CD4-positive, alpha-beta T cell treated with Interferon gamma for 1 hour (primary cell): ENCODE measurements at regions not wholly inside any gene's neighbourhood (a gene's known extent, or its start where the extent isn't known, plus 50 kb on each side); places are given as distances from the start of the nearest gene placed in this dataset.

ENCODE experiments used
- DNase-seq: peaks from one replicate; pipeline ENCODE4 v3.0.0-alpha.2; 2020

DNA sequence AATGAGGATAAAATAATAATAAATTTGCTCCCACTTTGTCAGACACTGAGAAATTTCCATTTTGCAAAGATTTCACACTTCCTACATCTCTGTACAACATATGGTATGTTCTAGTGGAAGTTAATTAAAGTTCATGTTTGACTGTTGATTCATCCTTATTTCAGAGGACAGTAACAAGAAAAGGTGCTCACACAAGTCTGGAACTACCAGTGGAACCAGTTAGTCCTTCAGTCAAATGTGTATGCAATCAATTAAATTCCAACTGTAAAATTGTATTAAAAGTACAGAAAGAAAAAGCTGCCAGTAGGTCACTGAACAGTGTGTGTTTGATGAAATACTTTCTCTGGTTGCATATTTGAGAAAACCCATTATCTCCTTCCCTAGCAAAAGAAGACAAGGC lies 496.0 kb upstream of the PKN2 start:
- DNase-seq = no peak

DNA sequence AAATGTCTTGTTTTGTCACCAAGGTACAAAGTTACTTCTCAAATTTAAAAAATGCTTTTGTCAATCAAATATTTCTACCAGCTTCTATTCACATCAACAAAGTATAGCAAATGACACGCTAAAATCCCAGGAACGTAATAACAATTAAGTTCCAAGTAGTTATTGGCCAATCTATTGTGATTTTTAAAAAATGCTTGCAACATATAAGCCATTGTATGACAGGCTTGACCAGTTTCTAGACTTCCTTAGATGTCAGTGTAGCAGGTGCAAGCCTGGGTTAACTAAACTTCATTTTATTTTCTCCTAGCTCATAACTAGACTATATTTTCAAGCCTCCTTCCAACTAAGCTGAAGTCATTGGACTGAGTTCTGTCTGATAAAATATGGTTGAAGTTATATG lies 494.5 kb upstream of the PKN2 start:
- DNase-seq = no peak

DNA sequence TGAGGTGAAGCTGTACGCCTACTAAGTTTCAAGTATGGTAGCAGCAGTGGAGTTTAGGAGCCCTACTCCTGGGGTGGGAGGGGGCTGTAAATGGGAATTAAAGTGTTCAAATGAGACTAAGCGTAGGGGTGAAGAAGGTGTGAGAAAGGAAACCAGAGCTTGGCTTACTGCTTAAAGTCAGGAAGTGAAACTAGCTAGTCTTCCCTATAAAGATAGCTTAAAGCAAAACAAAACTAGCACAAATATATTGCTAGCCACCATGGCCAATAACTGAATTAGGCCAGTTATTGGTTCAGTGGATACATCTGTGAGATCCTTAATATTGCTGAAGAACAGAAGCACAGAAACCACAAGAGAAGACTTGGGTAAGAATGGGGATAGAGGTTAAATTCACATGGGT lies 492.2 kb upstream of the PKN2 start:
- no peak for DNase-seq

DNA sequence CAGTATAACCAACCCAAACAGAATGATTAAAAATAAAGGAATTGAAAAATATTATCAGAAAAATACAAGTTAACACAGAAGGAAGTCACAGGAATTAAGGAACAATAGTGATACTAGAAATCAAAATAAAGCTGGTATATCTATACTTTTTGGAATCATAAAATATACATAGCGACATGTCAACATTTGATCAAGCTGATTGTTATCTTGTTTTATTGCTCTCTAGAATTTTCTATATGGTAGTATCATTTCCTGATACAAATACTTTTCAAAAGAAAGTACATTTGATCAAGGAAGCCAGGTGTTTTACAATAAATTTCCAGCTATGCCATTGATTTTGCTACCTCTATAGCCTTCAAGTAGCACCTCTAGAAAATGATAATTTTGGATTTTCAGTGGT lies 489.5 kb upstream of the PKN2 start:
- no peak for DNase-seq

DNA sequence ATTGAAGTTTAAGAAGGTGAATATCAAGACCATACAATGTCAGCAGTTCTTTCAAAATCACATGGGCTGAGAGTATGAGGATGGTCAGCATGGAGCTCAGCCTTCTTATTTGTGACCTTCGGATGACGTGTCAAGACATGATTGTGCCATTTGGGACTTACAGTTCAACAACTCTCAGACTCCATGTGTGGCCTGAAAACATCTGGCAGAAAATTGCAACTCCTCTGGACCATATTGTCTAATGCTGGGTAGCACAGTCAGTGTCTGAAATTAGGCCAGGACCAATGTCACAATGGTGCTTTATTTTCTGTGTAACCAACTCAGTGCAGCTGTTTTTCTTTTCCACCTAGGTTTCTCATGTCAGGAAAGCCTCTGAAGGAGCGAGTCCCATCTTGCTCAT lies 483.5 kb upstream of the PKN2 start:
- DNase-seq = no peak

DNA sequence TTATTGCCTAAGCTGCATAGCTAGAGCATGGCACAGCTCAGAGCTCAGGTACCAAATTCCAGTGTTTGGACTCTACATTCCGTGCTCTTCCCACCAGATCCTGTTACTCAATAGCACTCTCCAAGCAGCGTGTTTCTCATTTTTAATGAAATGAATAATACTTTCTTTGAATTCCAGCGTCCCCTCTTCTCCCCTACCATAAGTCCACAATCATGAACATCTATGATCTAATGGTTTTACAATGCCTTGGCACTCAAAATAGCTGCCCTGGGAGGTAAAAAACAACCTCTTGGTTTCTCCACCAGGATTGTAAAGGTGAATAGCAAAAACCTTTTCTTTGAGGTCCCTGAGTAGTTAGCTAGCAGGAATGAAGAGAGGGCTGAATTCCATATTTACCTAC lies 480.0 kb upstream of the PKN2 start:
- no peak for DNase-seq

DNA sequence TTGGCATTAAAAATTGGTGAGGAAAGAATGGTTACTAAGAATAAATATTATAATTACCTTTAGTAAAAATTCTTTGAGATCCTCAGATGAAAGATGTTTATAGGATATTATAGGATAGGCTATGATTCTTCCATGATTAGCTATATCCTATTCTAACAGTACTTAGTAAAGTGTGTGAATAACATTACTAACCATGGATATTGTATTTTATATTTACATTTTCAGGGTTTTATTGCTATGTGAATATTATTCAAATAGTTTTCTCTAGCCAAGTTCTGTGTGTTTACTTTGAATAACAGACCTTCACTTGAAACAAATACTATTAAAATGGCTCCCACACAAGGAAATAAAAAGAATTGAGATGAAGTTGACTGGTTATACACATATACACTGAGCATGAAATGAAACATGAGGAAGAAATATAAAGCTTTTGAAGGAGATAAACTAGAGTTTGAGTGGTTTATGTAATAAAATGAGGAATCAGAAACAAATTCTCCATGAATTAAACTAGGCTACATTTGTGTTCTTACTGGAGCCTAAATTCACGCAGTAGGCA lies 479.4 kb upstream of the PKN2 start:
- no peak for DNase-seq

DNA sequence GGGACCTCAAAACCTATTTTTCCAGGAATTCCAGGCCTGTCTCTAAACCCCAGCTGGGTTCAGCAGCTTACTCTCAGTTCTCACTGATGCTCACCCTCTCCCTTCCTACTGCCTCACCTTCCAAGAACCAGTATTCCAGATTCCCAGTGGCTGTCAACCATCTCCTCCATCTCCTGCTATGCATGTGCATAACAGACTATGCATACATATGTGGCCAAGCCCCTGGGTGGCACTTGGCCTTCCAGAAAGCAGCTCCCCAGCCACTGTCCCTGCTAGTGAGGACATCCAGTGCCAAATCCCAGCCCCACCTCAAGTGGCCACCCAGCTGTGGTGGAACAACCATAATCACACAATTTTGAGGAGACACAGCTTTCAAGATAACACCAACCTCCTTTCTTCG lies 475.7 kb upstream of the PKN2 start:
- DNase-seq = no peak

DNA sequence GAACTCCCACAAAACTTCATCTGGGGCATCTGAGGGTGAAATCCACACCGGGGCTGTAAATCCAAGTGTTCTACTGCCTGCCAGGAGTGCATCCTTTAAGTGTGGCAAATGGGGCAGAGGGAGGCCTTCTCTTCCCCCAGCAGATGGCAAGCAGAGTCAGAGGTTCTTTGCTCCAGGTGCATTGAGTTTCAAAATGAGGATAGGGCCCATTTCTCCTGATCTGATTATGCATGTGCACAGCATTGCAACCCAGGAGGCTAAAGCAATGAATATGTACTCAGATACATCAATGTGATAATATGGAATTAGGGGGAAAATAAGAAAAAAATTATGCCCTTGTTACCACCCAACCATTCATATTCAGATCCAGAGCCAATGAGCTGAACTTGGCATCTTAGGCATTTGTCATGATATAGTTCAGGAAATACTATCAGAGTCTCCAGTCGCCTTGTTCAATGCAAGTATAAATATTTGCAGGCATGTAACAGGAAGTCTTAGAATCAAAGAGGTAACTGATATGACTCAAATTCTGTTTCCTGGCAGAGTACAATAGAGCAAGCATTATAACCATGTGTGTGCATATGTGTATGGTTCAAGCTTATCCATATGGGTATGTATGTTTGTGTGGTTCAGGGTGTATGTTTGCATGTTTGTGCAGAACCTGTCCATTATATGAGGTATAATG lies 473.8 kb upstream of the PKN2 start:
- DNase-seq = no peak

DNA sequence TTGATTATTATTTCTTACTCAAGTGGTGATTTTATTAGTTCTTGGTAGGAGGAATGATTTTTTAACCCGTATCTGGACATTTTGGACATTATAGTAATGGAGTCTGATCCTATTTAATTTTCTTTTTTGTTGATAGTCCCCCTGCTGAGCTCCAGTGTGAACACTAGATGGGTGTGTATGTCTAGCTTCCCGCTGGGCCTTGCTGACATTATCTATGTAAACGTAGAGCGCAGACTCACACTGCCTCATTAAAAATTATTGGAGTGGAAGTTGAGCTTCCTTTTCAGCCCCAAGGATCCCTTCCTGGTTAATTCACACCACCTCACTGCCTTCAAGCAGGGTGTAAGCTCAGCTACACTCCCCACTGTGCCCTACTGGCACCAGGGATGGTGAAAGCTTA lies 467.6 kb upstream of the PKN2 start:
- no peak for DNase-seq

DNA sequence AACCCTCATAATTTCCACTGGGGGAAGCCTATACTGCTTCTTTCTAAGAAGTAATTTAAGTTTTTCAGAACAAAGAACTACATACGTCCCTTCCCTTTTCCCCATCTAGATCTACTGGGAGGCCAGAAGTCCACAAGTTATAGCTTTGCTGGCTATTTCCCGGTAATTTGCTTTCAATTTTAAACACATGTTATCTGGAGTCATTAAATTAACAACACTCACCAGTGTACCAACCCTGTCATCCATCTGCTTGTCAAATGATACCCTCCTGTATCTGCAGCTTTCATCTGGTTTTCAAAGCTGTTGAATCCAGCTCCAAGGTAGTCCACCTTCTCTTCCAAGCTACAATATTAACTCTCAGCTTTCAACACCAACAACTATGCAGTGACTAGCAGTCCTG lies 466.7 kb upstream of the PKN2 start:
- no peak for DNase-seq

DNA sequence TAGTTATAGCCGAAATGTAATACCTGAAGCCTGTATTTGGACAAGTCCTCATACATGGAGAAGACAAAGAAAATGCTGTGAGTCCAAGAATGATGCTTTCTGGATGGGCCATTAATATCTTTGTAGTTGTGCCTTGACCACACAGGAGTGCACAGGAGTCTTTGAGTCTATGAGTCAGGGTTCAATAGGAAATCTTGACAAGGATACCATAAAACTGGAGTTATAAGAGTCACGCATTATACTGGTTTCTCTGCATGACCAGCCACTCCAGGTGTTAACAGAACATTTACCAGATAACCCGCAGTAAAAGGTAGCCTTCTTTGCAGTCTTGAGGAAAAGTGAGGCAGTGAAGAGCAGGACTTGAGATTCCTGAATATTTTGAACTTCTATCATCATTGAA lies 464.6 kb upstream of the PKN2 start:
- no peak for DNase-seq

DNA sequence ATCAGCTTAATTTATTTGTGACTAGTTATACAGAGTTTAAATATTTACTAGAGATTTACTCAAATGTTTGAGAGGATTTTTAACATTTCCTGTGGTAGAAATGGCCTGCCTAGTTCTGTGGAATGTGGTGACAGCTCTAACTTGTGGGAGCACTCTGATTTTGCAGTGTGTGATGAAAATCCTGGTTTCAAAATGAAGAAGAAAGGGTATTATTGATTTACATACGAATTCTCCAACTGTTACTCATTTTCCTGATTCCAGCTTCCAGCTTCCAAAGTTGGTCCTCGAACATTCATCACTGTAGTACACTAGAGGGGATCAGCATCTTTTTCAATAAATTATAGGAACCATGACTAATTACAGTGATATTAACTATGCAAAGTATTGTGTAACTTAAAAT lies 462.7 kb upstream of the PKN2 start:
- no peak for DNase-seq

DNA sequence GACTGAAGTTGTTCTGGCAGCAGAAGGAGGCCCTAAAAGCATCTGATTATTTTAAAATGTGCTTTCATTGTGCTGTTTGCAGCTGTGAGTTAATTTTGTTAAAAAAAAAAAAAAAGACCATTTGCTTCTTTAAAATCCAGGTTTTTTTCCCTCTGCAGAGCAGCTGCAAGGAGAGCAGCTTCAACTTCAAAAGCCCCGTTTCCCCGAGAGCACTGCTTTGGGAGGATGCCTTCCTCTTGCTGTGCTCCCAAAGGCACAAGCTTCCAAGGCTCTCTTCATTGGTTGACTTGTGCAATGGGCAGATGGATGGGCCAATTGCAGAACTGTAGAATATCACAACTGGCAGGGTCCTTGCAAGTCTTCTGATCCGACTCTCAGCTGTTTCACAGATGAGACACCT lies 459.2 kb upstream of the PKN2 start:
- DNase-seq = no peak

DNA sequence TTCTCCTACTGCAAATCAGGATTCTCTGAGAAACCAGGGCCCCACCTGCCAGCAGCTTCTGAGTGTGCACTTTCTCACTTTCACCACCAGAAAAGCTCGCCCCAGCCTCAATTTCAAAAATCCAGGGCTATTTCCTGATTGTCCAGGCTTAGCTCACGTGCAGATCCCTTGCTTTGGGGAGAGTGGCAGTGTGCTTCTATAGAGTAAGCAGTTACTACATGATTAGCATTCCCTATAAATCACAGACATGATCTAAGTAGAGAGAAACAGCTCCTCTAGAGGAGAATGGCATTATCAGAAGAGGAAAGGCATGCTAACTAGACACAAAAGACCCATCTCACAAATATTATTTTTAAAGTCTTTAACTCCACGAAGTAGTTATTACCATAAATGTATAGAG lies 456.0 kb upstream of the PKN2 start:
- DNase-seq = no peak

DNA sequence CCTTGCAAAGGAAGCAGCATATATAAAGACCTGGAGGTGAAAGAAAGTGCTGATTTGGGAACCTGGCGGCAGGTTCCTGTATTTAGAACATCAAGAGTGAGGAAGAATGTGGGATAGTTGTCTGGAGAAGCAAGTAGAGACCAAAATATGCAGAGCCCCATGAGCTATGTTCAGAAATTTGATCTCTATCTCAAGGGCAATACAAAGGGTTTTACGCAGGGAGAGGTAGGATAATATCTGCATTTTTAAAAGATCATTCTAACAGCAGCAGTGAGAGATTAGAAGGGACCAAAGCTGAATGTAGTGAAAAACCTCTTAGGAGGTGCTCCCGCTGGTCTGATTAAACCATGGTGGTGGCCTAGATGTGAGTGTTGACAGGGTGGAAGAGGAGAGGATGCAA lies 453.9 kb upstream of the PKN2 start:
- no peak for DNase-seq

DNA sequence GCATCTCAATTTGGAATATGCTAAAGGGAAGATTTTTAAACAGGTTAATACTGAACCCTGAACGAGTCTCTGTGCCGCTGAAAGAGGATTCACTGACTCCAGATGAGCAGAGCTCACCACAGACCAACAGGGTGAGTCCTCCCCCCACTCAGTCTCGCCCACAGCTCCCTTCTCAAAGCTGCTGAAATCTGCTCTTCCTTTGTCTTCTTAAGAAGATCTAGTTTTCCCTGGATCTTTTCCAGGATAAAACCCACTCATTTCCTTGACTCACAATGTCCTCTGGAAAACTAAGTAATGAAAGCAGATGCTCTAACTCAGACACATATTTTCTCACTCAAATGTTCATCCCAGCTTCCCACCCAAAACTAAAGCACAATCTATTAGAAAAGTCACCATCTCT lies 447.0 kb upstream of the PKN2 start:
- DNase-seq = no peak

DNA sequence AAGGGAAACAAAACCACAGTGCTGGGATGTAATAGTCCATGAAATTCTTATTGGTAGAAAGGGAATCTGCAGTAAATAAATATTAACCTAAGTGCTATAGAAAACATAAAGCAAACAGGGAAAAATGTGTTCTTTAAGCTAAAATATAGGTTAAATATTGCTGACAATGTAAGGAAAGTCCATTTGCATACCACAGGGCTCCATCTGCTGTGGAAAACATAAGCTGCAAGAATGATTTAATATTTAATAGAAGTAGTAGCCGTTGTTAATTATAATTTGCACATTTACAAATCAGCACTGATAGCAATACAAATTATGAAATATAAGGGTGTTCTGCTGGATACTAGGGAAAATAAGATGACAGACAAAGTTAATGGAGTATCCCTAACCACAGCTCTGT lies 444.9 kb upstream of the PKN2 start:
- no peak for DNase-seq

DNA sequence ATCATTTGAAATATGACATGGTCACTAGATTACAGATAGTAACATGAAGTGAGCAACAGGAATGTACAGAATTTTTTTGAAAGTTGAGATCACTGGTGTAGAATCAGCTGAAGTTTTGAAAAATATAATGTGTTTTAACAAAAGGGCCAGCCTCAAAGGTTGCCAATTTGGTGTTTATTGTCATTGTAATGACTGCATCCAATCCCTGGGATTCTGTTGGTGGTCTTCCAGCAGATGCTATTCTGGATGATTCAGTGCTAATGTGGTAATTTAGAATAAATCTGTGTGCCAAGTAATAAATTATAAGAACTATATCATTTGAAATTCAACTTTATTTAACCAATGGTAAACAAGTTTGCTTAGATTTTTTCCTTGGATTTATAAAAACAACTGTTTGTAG lies 436.4 kb upstream of the PKN2 start:
- no peak for DNase-seq

DNA sequence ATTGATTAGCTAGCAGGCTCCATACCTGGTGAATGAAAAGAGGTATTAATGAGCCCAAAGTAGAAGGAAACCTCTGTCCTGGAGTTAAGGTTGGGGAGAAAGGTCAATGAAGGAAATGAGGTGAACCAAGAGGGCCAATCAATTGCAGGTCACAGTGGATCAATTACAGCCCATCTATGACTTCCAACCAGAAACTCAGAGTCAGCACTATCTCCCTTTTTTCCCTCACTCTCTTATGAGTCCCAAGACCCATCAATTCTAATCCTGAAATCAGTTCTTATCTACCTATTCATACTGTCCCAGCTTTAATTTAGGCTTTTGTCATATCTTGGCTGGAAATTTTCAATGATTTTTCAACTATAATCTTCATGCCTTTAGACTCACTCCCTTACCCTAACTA lies 433.2 kb upstream of the PKN2 start:
- DNase-seq = no peak

DNA sequence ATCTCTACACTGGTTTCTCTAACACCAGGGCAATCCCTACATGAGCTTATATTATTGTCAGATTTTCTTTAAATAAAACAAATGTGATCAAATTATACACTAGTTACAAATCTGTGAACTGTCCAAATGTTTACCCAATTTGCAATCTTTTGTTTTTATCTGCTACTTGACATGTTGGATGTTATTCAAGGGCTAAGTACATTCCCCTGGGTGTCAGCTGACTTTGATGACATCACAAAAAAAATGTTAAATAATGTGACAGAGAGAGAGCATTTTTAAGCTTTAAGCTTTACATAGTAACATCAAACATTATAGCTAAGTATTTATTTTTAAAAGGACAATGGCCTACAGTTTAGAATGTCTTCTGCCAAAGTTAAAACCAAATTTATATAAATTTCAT lies 431.3 kb upstream of the PKN2 start:
- DNase-seq = no peak

DNA sequence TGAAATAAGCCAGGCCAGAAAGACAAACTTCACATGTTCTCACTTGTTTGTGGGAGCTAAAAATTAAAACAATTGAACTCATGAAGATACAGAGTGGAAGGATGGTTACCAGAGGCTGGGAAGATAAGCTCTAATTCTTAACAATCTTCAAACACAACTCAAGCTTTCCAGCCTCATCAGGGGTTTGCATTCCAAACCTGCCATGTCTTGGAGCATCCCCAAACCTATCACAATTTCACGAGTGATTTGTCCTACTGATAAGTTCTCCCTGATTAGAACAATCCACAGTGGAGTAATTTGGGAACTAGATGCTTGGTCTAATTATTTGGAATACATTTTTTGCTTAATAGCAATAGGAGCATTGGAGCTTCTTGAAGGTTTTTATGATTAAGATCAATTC lies 418.5 kb upstream of the PKN2 start:
- no peak for DNase-seq

DNA sequence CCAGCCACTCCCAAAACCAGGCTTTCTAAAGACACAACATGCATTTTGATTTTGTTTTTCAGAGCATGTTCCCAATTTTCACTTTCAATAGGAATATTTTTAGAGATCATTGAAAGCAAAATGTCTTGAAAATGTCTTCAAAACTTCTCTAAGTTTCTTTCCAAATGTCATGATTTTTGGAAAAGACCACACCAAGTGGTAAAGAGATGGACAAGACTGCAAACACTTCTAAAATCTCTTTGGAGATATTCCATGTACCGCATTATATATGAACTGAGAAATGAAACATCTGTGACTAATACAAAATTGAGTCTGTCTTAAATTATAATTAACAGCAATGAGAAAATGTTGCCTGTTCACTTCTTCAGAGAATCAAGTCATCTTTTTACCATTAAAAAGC lies 418.0 kb upstream of the PKN2 start:
- DNase-seq = no peak

DNA sequence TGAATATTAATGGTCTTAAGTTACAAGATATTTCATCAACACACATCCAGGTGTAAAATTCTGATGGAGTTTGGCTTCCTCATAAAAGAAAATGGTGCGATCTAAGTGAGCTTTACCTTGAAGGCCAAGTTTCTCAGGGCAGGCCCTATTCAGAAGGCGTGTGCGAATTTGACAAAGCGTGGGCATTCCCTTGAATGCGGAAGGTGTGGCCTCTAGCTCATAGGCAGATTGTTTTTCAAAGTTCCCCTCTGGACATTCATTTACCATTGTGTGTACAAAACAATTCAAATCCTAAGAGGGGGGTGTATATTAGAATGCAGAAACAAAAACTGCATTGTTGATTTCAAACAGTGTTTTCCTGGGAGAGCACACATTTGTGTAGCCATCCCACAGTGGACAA lies 411.9 kb upstream of the PKN2 start:
- DNase-seq = no peak

DNA sequence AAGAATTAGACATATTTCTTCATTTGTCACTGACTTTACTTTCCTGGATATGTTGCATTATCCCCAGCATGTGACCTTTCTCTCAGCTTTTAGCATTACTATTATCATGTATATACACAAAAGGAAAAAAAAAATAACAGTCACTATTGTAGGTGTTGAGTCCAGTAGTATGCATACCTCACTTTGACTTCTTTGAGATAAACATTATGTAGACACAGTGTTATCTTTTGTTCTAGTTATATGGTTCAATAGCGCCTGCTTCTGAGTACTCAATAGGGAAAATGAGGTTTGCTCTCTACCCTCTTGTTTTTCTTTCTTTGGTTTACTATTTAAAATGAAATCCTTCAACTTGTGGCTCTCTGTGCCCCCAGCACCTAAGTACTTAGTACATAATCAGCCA lies 409.6 kb upstream of the PKN2 start:
- no peak for DNase-seq
